T-cell (primary cell): ENCODE measurements at regions not wholly inside any gene's neighbourhood (a gene's known extent, or its start where the extent isn't known, plus 50 kb on each side); places are given as distances from the start of the nearest gene placed in this dataset.
A peak's percentile ranks its signal among the peaks of the same experiment; 100 is the strongest.

Source experiments
- ATAC-seq, 4 experiments: fragments of 200-7000 bp in 3 of 4; fragments of 150-1000 bp in 1 of 4; cut with Tn5 transposase; replicated peaks in 1 of 4; 1 replicate in 3 of 4; 2 replicates in 1 of 4; pipeline ENCODE4 v1.10.0; 2021; ENCODE audit warnings: moderate library complexity in 3 of 4, mild to moderate bottlenecking in 2 of 4, moderate number of reproducible peaks in 1 of 4
- CTCF ChIA-PET, 2 donors: fragments of 300-600 bp; sonication (Branson Sonifier 250); formaldehyde crosslinking; loops; one replicate each; lab custom pipeline; 2022; ENCODE audit warnings: antibody characterized with exemption in 2 of 2; lab: Charles Lee
- POLR2A ChIA-PET, 2 donors: fragments of 300-600 bp; sonication (Branson Sonifier 250); formaldehyde crosslinking; loops; one replicate each; lab custom pipeline; 2022; ENCODE audit warnings: antibody characterized with exemption in 2 of 2; lab: Charles Lee
- DNase-seq, 35 experiments: peaks; one replicate each; pipeline versions ENCODE4 v3.0.0 to v3.0.0-alpha.2; 2013 to 2023
- H3K27ac ChIP-seq: one replicate; pipeline ENCODE4 v1.5.1; 2013; ENCODE audit warnings: low read length
- H3K27me3 ChIP-seq, 2 experiments: replicated peaks in 1 of 2; 1 replicate in 1 of 2; 2 replicates in 1 of 2; pipeline versions ENCODE4 v1.6.1 to v1.7.0; 2013; ENCODE audit warnings: low read length in 1 of 2, mixed read lengths in 1 of 2; ENCODE audit not compliant: control insufficient read depth in 2 of 2, insufficient read depth in 2 of 2; ENCODE audit errors: extremely low read depth in 1 of 2
- H3K36me3 ChIP-seq, 2 donors: 1 replicate in 1 of 2; 2 replicates in 1 of 2; pipeline versions ENCODE4 v1.6.1 to v1.7.0; 2013; ENCODE audit warnings: low read length in 1 of 2; ENCODE audit not compliant: control insufficient read depth in 2 of 2, insufficient read depth in 1 of 2; ENCODE audit errors: extremely low read depth in 1 of 2
- H3K4me1 ChIP-seq, 2 experiments: 1 replicate in 1 of 2; 2 replicates in 1 of 2; pipeline versions ENCODE4 v1.6.1 to v1.7.0; 2013; ENCODE audit warnings: low read length in 2 of 2, mixed read lengths in 1 of 2; ENCODE audit not compliant: insufficient read depth in 2 of 2, control insufficient read depth in 1 of 2; ENCODE audit errors: extremely low read depth in 1 of 2
- H3K4me3 ChIP-seq, 2 donors: 1 replicate in 1 of 2; 2 replicates in 1 of 2; pipeline versions ENCODE4 v1.5.1 to v1.7.0; 2013; ENCODE audit warnings: mild to moderate bottlenecking in 2 of 2, low read length in 1 of 2, moderate library complexity in 1 of 2; ENCODE audit not compliant: control insufficient read depth in 1 of 2; ENCODE audit errors: extremely low read depth in 1 of 2
- H3K9me3 ChIP-seq: 2 replicates; pipeline ENCODE4 v1.7.0; 2013
- H3K27ac Mint-ChIP-seq, 2 donors: one replicate each; pipeline ENCODE4 v1.8.0; 2020 to 2021; ENCODE audit warnings: mild to moderate bottlenecking in 2 of 2, mixed read lengths in 2 of 2
- H3K27me3 Mint-ChIP-seq, 2 donors: one replicate each; pipeline ENCODE4 v1.8.0; 2021 to 2022; ENCODE audit warnings: mixed read lengths in 2 of 2
- H3K36me3 Mint-ChIP-seq: one replicate; pipeline ENCODE4 v1.8.0; 2021; ENCODE audit warnings: mixed read lengths
- H3K4me1 Mint-ChIP-seq, 3 donors: one replicate each; pipeline ENCODE4 v1.8.0; 2020 to 2022; ENCODE audit warnings: mixed read lengths in 3 of 3, mild to moderate bottlenecking in 1 of 3
- H3K4me3 Mint-ChIP-seq, 3 donors: one replicate each; pipeline ENCODE4 v1.8.0; 2020 to 2022; ENCODE audit warnings: mild to moderate bottlenecking in 3 of 3, mixed read lengths in 3 of 3, moderate library complexity in 3 of 3
- H3K9me3 Mint-ChIP-seq, 3 donors: one replicate each; pipeline ENCODE4 v1.8.0; 2020 to 2022; ENCODE audit warnings: mixed read lengths in 3 of 3
- WGBS: methylation state at CpG from one replicate; pipeline ENCODE4 v1.1.5; 2013; ENCODE audit warnings: missing lambda C conversion rate; ENCODE audit not compliant: insufficient coverage; 5-methylcytosine and 5-hydroxymethylcytosine counted together

DNA sequence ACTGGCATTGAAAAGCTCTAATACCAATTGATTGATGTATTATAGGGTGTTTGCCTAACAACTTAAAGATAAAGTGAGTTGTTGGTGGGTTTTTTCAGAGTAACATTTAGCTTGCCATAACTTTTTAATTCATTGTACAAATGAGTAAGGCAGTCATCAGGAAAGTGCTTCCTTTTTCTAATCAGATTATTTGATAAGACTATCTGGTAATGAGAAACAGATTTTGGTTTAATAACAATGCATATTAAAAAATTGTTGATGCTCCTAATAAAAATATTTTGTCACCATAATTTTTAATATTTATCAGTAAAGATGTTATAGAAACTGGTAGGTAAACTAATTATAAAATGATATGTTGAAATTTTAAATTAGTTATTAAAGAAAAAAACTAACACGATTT, 51.3 kb downstream of the BLTP1 start:
- H3K4me3 ChIP-seq, result no peak overlapping the region
- Mint-ChIP-seq H3K4me1 (no peaks in the 10 kb centered on the region), H3K27me3 (no peaks in the 10 kb centered on the region), H3K9me3 (no peaks in the 10 kb centered on the region), H3K36me3 (peaks cover 52% of the 10 kb centered on the region), H3K27ac (no peak overlapping the region), H3K4me3 (no peak overlapping the region)
- no peak for ATAC-seq
- H3K36me3 ChIP-seq, result peaks cover 0 to 47% of the 10 kb centered on the region in 2 donors
- no peaks in the 10 kb centered on the region for H3K27me3 ChIP-seq
- H3K9me3 ChIP-seq, result no peaks in the 10 kb centered on the region
- H3K4me1 ChIP-seq, result no peaks in the 10 kb centered on the region
- H3K27ac ChIP-seq, result no peak overlapping the region
- CTCF ChIA-PET, result interaction anchor here in 1 of 2 donors (0.6 kb wide), 1 partner anchor 255 kb away, joined by 3 read pairs; no protein-coding TSS in a partner anchor
- no CpG with 5 or more reads among the region's 1 CpG for WGBS
- POLR2A ChIA-PET, result no interaction called here
- no peak for DNase-seq

DNA sequence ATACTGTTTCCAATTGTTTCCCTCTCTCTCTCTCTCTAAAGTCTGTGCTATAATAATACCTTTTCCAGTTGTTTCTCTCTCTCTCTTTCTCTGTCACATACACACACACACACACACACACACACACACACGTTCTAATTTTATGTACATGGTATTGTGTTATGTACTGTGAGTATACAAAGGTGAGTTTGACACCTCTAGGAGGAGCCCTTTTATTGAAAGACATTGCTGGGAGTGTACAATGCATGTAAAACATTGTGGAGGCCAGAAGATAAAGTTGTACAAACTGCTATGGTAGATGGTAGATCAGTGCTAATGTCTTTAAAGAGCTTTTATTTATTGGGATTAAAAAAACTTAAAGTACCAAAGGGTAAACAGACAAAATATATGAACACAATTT, 53.6 kb downstream of the BLTP1 start:
- no CpG with 5 or more reads among the region's 1 CpG for WGBS
- Mint-ChIP-seq H3K27me3 (no peaks in the 10 kb centered on the region), H3K4me3 (no peak overlapping the region), H3K4me1 (peaks cover 0 to under 1% (median 0%) of the 10 kb centered on the region in 3 donors), H3K9me3 (no peaks in the 10 kb centered on the region), H3K27ac (no peak overlapping the region), H3K36me3 (peaks cover 54% of the 10 kb centered on the region)
- Histone ChIP-seq H3K36me3 (peaks cover 7 to 41% of the 10 kb centered on the region in 2 donors), H3K4me3 (no peak overlapping the region), H3K9me3 (no peaks in the 10 kb centered on the region), H3K27me3 (no peaks in the 10 kb centered on the region), H3K4me1 (no peaks in the 10 kb centered on the region), H3K27ac (no peak overlapping the region)
- ChIA-PET CTCF (interaction anchor here in 1 of 2 donors (0.5 to 1.0 kb wide), 2 partner anchors 21 to 305 kb away, joined by 3 read pairs; no protein-coding TSS in a partner anchor), POLR2A (no interaction called here)
- ATAC-seq, result no peak
- peak in 1 of 35 experiments; percentile 8 for DNase-seq

DNA sequence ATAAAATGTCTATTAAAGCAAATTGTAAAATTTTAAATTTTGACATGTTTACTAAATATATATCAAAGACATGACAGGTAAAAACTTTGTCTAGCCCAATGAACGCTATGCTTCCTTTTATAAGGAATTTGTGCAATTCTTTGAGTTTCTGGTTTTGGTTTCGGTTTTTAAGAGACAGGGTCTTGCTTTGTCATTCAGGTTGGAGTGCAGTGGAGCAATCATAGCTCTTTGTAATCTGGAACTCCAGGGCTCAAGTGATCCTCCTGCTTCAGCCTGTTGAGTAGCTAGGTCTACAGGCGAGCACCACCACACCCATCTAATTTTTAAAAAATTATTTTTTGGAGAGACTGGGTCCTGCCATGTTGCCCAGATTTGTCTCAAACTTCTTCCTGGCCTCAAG, 60.7 kb downstream of the BLTP1 start:
- Histone ChIP-seq H3K4me1 (peaks cover 0 to 2% of the 10 kb centered on the region in 2 experiments), H3K9me3 (no peaks in the 10 kb centered on the region), H3K4me3 (no peak overlapping the region), H3K27me3 (no peaks in the 10 kb centered on the region), H3K36me3 (peaks cover 7 to 24% of the 10 kb centered on the region in 2 donors), H3K27ac (no peak overlapping the region)
- Mint-ChIP-seq H3K27ac (peak overlapping the region in 1 of 2 donors; percentile 34), H3K36me3 (peaks cover 53% of the 10 kb centered on the region), H3K27me3 (no peaks in the 10 kb centered on the region), H3K9me3 (peaks cover 0 to 10% (median 0%) of the 10 kb centered on the region in 3 donors), H3K4me3 (no peak overlapping the region), H3K4me1 (peaks cover 20 to 28% (median 24%) of the 10 kb centered on the region in 3 donors)
- ChIA-PET CTCF (no interaction called here), POLR2A (no interaction called here)
- no peak for DNase-seq
- ATAC-seq, result no peak
- no CpG with 5 or more reads among the region's 3 CpGs for WGBS

DNA sequence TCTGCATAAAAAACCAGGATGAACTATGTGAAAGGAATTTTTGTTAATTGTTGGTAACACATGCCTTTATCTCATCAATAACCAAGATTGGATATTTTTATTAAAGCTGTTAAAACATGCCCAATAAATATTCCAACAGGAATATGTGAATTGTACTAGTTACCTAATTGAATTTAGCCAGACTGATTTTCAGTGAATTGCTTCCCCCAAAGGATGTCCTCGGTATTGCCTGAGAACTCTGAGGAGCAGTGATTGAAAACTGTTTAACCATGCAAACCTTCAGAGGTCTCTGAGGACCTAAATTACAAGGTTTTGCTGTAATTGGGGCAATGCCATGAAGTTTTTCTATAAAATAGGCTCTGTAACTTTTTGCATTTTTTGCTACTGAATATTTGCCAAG, 66.6 kb downstream of the BLTP1 start:
- H3K27ac Mint-ChIP-seq, result no peak overlapping the region
- WGBS, result no CpG with 5 or more reads among the region's 1 CpG
- POLR2A ChIA-PET, result interaction anchor here in 1 of 2 donors (0.6 kb wide), 1 partner anchor 10 kb away, joined by 10 read pairs; no protein-coding TSS in a partner anchor
- Histone ChIP-seq H3K27ac (no peak overlapping the region), H3K27me3 (no peaks in the 10 kb centered on the region), H3K9me3 (no peaks in the 10 kb centered on the region), H3K4me1 (peaks cover 0 to 5% of the 10 kb centered on the region in 2 experiments), H3K4me3 (no peak overlapping the region), H3K36me3 (peaks cover 5 to 43% of the 10 kb centered on the region in 2 donors)
- ATAC-seq, result no peak
- DNase-seq, result peak in 1 of 35 experiments; percentile 34
- no peaks in the 10 kb centered on the region for H3K27me3 Mint-ChIP-seq
- peaks cover 0 to 10% (median 0%) of the 10 kb centered on the region in 3 donors for H3K9me3 Mint-ChIP-seq
- CTCF ChIA-PET, result interaction anchor here in 1 of 2 donors (0.8 to 1.4 kb wide), 2 partner anchors 11 to 756 kb away, joined by 3 to 4 read pairs; no protein-coding TSS in a partner anchor
- no peak overlapping the region for H3K4me3 Mint-ChIP-seq
- peaks cover 45% of the 10 kb centered on the region for H3K36me3 Mint-ChIP-seq
- H3K4me1 Mint-ChIP-seq, result peaks cover 29 to 42% (median 32%) of the 10 kb centered on the region in 3 donors

DNA sequence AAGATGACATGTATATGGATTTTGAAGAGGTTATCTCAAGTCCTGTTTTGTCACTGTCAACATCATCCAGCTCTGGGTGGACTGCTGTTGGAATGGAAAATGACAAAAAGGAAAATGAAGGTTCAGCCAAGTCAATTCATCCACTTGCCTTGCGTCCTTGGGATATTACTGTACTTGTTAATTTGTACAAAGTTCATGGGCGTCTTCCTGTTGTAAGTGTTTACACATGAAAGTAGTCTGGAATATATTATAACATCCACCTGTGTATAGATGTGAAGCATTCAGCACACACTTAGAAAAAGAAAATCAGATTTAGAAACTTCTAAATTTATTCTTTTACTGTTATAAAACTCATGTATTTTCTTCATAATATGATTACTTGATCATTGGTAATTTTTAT, 67.2 kb downstream of the BLTP1 start:
- H3K4me1 Mint-ChIP-seq, result peaks cover 29 to 42% (median 32%) of the 10 kb centered on the region in 3 donors

DNA sequence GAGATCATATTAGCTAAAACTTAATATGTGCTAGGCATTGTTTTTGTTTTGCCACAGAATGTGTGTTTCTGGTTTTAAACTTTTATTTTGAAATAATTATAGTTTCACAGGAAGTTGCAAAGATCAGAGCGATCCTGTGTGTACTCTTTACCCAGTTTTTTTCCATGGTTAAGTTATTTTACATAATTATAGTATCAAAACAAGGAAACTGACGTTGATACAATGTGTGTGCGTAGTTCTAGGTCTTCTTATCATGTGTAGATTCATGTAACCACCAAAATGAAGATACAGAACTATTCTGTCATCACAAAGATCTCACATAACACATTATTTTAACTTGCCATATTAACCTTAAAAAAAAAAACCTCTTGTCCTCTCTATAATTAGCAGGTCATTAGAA, 69.2 kb downstream of the BLTP1 start:
- Mint-ChIP-seq H3K4me3 (no peak overlapping the region), H3K36me3 (peaks cover 55% of the 10 kb centered on the region), H3K4me1 (peaks cover 29 to 39% (median 32%) of the 10 kb centered on the region in 3 donors), H3K27ac (peak overlapping the region; percentile 44), H3K9me3 (no peaks in the 10 kb centered on the region), H3K27me3 (no peaks in the 10 kb centered on the region)
- ATAC-seq (peak; percentile 37 to 92 (median 44)), DNase-seq (peak in 1 of 35 experiments; percentile 50)
- H3K27me3 ChIP-seq, result no peaks in the 10 kb centered on the region
- ChIA-PET CTCF (interaction anchor here in 1 of 2 donors (0.6 to 1.0 kb wide), 2 partner anchors 20 to 41 kb away, joined by 3 read pairs; no protein-coding TSS in a partner anchor), POLR2A (interaction anchor here in 1 of 2 donors (0.5 kb wide), 1 partner anchor 28 kb away, joined by 3 read pairs; no protein-coding TSS in a partner anchor)
- H3K9me3 ChIP-seq, result no peaks in the 10 kb centered on the region
- peaks cover 5 to 51% of the 10 kb centered on the region in 2 donors for H3K36me3 ChIP-seq
- WGBS, result no CpG with 5 or more reads among the region's 3 CpGs
- H3K27ac ChIP-seq, result no peak overlapping the region
- no peak overlapping the region for H3K4me3 ChIP-seq
- peaks cover 0 to 5% of the 10 kb centered on the region in 2 experiments for H3K4me1 ChIP-seq

More for the DNA sequence above, 67.2 kb downstream of the BLTP1 start:
- POLR2A ChIA-PET, result interaction anchor here in 1 of 2 donors (0.6 kb wide), 1 partner anchor 11 kb away, joined by 10 read pairs; no protein-coding TSS in a partner anchor
- Histone ChIP-seq H3K4me1 (peaks cover 0 to 5% of the 10 kb centered on the region in 2 experiments), H3K27ac (no peak overlapping the region), H3K4me3 (no peak overlapping the region), H3K27me3 (no peaks in the 10 kb centered on the region), H3K9me3 (no peaks in the 10 kb centered on the region), H3K36me3 (peaks cover 5 to 46% of the 10 kb centered on the region in 2 donors)
- Mint-ChIP-seq H3K9me3 (peaks cover 0 to 10% (median 0%) of the 10 kb centered on the region in 3 donors), H3K27me3 (no peaks in the 10 kb centered on the region), H3K27ac (no peak overlapping the region), H3K4me3 (no peak overlapping the region), H3K36me3 (peaks cover 50% of the 10 kb centered on the region)
- no CpG with 5 or more reads among the region's 2 CpGs for WGBS
- DNase-seq (no peak), ATAC-seq (no peak)
- CTCF ChIA-PET, result interaction anchor here in 1 of 2 donors (0.5 to 1.4 kb wide), 3 partner anchors 11 to 225 kb away, joined by 3 to 5 read pairs (median 4); no protein-coding TSS in a partner anchor
